Upper lobe of right lung (tissue), 1 donor: ENCODE measurements at regions not wholly inside any gene's neighbourhood (a gene's known extent, or its start where the extent isn't known, plus 50 kb on each side); places are given as distances from the start of the nearest gene placed in this dataset.
A peak's percentile ranks its signal among the peaks of the same experiment; 100 is the strongest.
"Not testable (repeated sequence)": the region's sequence is repeated elsewhere in the genome, so short reads cannot be mapped to it uniquely, and the experiment has no call there.

Experiments used
- ATAC-seq: fragments of 200-7000 bp; cut with Tn5 transposase; one replicate; pipeline ENCODE4 v1.9.1; 2020; ENCODE audit warnings: mild to moderate bottlenecking, moderate library complexity
- DNase-seq: peaks from one replicate; pipeline ENCODE4 v3.0.0-alpha.2; 2020
- H3K27ac ChIP-seq: fragments of 200-600 bp; one replicate; pipeline ENCODE4 v1.8.0; 2022
- H3K27me3 ChIP-seq: fragments of 200-600 bp; one replicate; pipeline ENCODE4 v1.8.0; 2022; ENCODE audit warnings: mild to moderate bottlenecking
- H3K36me3 ChIP-seq: fragments of 200-600 bp; one replicate; pipeline ENCODE4 v1.8.0; 2022
- H3K4me1 ChIP-seq: fragments of 200-600 bp; one replicate; pipeline ENCODE4 v1.8.0; 2022
- H3K4me3 ChIP-seq: fragments of 200-600 bp; one replicate; pipeline ENCODE4 v1.8.0; 2022; ENCODE audit warnings: mild to moderate bottlenecking
- H3K9me3 ChIP-seq: fragments of 200-600 bp; one replicate; pipeline ENCODE4 v1.8.0; 2022
- CTCF ChIP-seq: fragments of 200-600 bp; IDR thresholded peaks from one replicate; pipeline ENCODE4 v1.8.0; 2022; ENCODE audit warnings: antibody characterized with exemption
- intact Hi-C: fragments of 100-400 bp; cut with DNase I; formaldehyde crosslinking; loops from one replicate; pipeline ENCODE4 v1.11.0; 2022
- donor health status: DM: no; HTN: yes; CAD: no; lungs with severe emphysema.

GRCh38 chr20:17867131-17867925, 101.3 kb downstream of the SNX5 start:
- intact Hi-C loops = no loop called here
- Histone ChIP-seq H3K4me3 (no peak overlapping the region), H3K27ac (no peak overlapping the region), H3K9me3 (no peaks in the 10 kb centered on the region), H3K36me3 (no peaks in the 10 kb centered on the region), H3K27me3 (no peaks in the 10 kb centered on the region), H3K4me1 (no peaks in the 10 kb centered on the region)
- ATAC-seq (no peak), DNase-seq (peak; percentile 19)
- TF ChIP-seq CTCF = no peak

GRCh38 chr20:17866234-17867001, 102.2 kb downstream of the SNX5 start:
- DNase-seq (peak; percentile 12), ATAC-seq (no peak)
- Histone ChIP-seq H3K27ac (no peak overlapping the region), H3K27me3 (no peaks in the 10 kb centered on the region), H3K36me3 (no peaks in the 10 kb centered on the region), H3K9me3 (no peaks in the 10 kb centered on the region), H3K4me3 (no peak overlapping the region), H3K4me1 (no peaks in the 10 kb centered on the region)
- intact Hi-C loops = no loop called here
- no peak for TF ChIP-seq CTCF

- H3K27ac ChIP-seq = no peak overlapping the region
- intact Hi-C loops = no loop called here
- TF ChIP-seq CTCF = no peak
- H3K27me3 ChIP-seq = no peaks in the 10 kb centered on the region
- no peaks in the 10 kb centered on the region for H3K9me3 ChIP-seq
- no peaks in the 10 kb centered on the region for H3K36me3 ChIP-seq
- DNase-seq (peak; percentile 44), ATAC-seq (no peak)
- H3K4me3 ChIP-seq = no peak overlapping the region
- H3K4me1 ChIP-seq = peaks cover 17% of the 10 kb centered on the region
These were observed 104.9 kb downstream of the SNX5 start for GRCh38 chr20:17863577-17864292.

- no peaks in the 10 kb centered on the region for H3K9me3 ChIP-seq
- no peak for TF ChIP-seq CTCF
- intact Hi-C loops = no loop called here
- no peak for DNase-seq
- H3K4me1 ChIP-seq = peaks cover 17% of the 10 kb centered on the region
- no peaks in the 10 kb centered on the region for H3K36me3 ChIP-seq
- no peak overlapping the region for H3K27ac ChIP-seq
- H3K4me3 ChIP-seq = no peak overlapping the region
- no peaks in the 10 kb centered on the region for H3K27me3 ChIP-seq
- no peak for ATAC-seq
These were observed 105.4 kb downstream of the SNX5 start for GRCh38 chr20:17863209-17863576.

- intact Hi-C loops = no loop called here
- no peaks in the 10 kb centered on the region for H3K27me3 ChIP-seq
- H3K4me3 ChIP-seq = no peak overlapping the region
- ATAC-seq (no peak), DNase-seq (no peak)
- peaks cover 17% of the 10 kb centered on the region for H3K4me1 ChIP-seq
- no peaks in the 10 kb centered on the region for H3K36me3 ChIP-seq
- no peak for TF ChIP-seq CTCF
- no peak overlapping the region for H3K27ac ChIP-seq
- H3K9me3 ChIP-seq = no peaks in the 10 kb centered on the region
These were observed 106.4 kb downstream of the SNX5 start for GRCh38 chr20:17862171-17862570.

GRCh38 chr20:17861620-17862019, 107.0 kb downstream of the SNX5 start:
- H3K27ac ChIP-seq, ATAC-seq, H3K9me3 ChIP-seq, H3K4me3 ChIP-seq, intact Hi-C loops, H3K27me3 ChIP-seq, H3K36me3 ChIP-seq: not testable (repeated sequence)
- peak; percentile 35 for DNase-seq
- peaks cover 17% of the 10 kb centered on the region for H3K4me1 ChIP-seq
